GM12891 (cell line): ENCODE measurements at regions not wholly inside any gene's neighbourhood (a gene's known extent, or its start where the extent isn't known, plus 50 kb on each side); places are given as distances from the start of the nearest gene placed in this dataset.

Experiments
- DNase-seq: peaks from one replicate; pipeline ENCODE4 v3.0.0; 2011; ENCODE audit warnings: low spot score; ENCODE audit not compliant: insufficient read length
- FAIRE-seq: peaks from 2 replicates; lab custom pipeline; 2011; peaks lifted over from hg19 to GRCh38; lab: Jason Lieb, UNC
- PAX5 ChIP-seq: IDR thresholded peaks from 2 replicates; pipeline ENCODE4 v1.6.1; 2011; ENCODE audit warnings: low read length, moderate library complexity, mild to moderate bottlenecking; ENCODE audit not compliant: insufficient read depth, severe bottlenecking
- POLR2A ChIP-seq: IDR thresholded peaks from 2 replicates; pipeline ENCODE4 v1.6.1; 2011; ENCODE audit warnings: low read depth, low read length, control low read depth
- POLR2AphosphoS5 ChIP-seq: IDR thresholded peaks from 2 replicates; pipeline ENCODE4 v1.6.1; 2011; ENCODE audit warnings: low read depth, low read length, control low read depth
- POU2F2 ChIP-seq: IDR thresholded peaks from 2 replicates; pipeline ENCODE4 v1.6.1; 2011; ENCODE audit warnings: low read depth, mild to moderate bottlenecking, control low read depth, low read length, moderate library complexity
- SPI1 ChIP-seq: IDR thresholded peaks from 2 replicates; pipeline ENCODE4 v1.6.1; 2011; ENCODE audit warnings: low read depth, low read length, control low read depth
- TAF1 ChIP-seq: IDR thresholded peaks from 2 replicates; pipeline ENCODE4 v1.6.1; 2011; ENCODE audit warnings: low read depth, low read length, control low read depth

DNA sequence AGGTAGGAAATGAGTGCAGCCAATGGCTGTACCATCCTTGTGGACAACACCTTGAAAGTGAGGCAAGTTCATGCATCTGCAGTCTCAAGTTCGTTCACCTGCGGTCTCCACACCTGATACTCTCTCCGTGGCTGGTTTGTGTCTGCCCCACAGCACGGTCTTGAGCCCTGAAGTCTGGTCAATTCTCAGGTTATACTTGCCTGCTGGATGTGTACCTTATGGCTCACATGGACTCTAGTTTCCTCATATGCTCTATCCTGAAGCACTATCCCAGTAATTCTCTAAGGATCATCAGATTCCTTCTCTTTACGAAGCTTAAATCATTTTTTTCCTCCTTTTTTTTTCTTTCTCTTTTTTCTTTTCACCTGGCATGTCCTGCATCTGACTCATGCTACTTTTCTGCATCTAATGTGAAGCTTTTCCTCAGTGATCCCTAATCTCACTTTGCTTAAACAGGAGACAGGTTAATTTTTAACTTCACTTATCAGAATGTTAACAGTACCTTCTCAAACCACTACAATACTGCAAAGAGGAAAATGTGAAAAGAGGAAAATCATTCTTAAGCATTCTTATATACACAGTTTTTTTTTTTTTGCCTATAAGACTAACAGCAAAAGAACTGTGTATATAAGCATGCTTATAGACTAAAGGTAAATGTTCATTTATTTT, 511.2 kb downstream of the SOX11 start:
- TF ChIP-seq TAF1 (no peak), POLR2A (no peak), PAX5 (no peak), SPI1 (no peak), POU2F2 (no peak), POLR2AphosphoS5 (no peak)
- FAIRE-seq = no peak
- DNase-seq = no peak

DNA sequence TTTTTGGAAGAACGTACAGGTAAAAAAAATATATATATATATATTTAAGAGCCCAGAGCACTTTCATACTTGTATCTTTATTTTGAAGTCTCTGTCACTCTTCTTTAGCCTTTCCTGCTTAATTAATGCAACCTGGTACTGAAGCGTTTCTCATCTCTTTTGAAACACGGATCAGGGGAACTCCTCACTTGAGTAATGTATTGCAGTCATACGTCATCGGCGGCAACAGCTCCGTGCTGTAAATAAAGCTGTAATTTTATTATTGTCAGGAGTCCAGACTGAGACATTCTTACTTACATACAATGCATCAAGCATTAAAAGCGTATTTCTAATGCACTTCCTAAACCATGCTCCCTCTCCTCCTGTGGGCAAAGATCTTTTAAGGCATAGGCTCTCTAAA, 514.7 kb downstream of the SOX11 start:
- no peak for DNase-seq
- FAIRE-seq = no peak
- no peak for TF ChIP-seq TAF1
- no peak for TF ChIP-seq PAX5
- TF ChIP-seq POLR2AphosphoS5 = no peak
- TF ChIP-seq POU2F2 = no peak
- TF ChIP-seq POLR2A = no peak

DNA sequence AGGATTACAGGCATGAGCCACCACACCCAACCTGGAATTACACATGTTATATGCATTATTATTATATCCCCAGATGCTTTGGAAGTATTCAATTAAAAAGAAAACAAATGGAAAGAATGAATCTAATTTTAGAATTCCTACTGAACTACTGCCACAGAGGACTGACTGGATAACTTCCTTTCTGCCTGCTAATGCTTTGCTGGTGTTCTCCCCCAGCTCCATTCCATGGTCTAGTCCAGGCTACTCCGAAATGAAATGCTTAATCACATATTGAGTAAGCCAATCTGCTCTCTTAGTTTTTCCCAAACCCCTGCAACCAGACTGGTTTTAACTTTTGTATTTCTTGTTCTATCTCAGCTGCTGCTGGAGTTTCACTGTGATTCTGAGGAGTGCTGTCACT, 519.1 kb downstream of the SOX11 start:
- FAIRE-seq = no peak
- TF ChIP-seq POLR2A (no peak), POU2F2 (no peak), TAF1 (no peak), PAX5 (no peak), POLR2AphosphoS5 (no peak), SPI1 (no peak)

DNA sequence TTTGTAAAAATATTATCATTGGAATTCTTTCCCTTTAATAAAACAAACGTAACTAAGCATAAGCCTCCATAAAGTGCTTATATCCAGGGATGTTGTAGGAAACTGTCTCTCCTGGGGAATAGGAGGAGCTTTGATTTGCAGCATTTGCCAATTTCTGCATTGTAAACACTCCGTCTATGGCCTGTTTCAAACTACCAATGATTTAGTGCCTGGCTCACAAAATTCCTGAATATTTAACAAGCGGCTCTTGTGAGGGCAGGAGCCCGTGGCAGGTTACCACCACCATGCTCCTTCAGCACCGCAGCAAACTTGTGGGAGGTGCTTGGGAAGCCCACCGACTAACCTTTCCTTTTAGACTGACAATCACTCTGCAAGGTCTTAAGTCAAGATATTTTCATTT, 520.3 kb downstream of the SOX11 start:
- DNase-seq = no peak
- FAIRE-seq = no peak
- TF ChIP-seq SPI1 (no peak), POLR2A (no peak), PAX5 (no peak), TAF1 (no peak), POLR2AphosphoS5 (no peak), POU2F2 (no peak)

More for the DNA sequence above, 519.1 kb downstream of the SOX11 start:
- no peak for DNase-seq

DNA sequence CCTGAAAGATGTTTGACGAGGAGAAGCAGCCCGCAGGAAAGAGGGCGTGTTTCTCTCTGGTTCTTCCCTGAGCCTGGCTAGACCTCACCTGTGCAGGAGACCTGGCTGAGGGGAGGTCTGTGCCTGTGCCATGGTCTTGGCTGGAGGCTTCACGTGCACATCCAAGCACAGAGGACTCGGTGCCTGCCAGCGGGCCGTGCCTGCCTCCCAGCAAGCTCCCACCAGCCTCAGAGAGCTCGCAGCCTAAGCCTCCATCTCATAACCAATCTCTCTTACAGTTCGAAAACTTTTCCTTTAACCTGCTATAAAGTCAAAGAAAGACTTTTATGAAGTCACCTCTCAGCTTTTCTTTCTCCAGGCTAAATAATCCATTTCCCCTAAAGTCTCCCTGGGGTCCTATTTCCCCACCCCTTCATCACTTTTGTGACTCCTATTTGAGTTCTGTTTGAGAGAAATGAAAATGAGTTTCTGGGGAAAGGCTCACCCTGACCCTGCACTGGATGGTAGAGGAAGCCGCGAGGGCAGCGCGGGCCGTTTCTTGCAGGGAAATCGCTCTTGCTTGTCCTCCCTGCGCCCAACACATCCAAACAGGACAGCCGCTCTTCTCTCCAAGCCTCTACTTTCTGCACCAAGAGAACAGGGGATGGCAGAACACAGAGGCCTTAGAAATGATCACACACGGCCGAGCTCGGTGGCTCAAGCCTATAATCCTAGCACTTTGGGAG, 521.0 kb downstream of the SOX11 start:
- FAIRE-seq = no peak
- no peak for TF ChIP-seq PAX5
- TF ChIP-seq POLR2AphosphoS5 = no peak
- no peak for TF ChIP-seq POLR2A
- TF ChIP-seq SPI1 = no peak
- TF ChIP-seq TAF1 = no peak
- no peak for TF ChIP-seq POU2F2

GRCh38 chr2:6214471-6214870, 522.3 kb downstream of the SOX11 start:
- peak; percentile 13 for DNase-seq
- FAIRE-seq = no peak
- TF ChIP-seq SPI1 = no peak
- TF ChIP-seq POLR2A = no peak
- no peak for TF ChIP-seq POLR2AphosphoS5

More for the DNA sequence above, 521.0 kb downstream of the SOX11 start:
- no peak for DNase-seq

- DNase-seq (no peak), FAIRE-seq (peak; percentile 31)
- TF ChIP-seq SPI1 = no peak
- TF ChIP-seq POU2F2 = no peak
- no peak for TF ChIP-seq PAX5
- no peak for TF ChIP-seq POLR2AphosphoS5
- no peak for TF ChIP-seq TAF1
- no peak for TF ChIP-seq POLR2A
Observed at GRCh38 chr2:6215053-6215452, 522.9 kb downstream of the SOX11 start.

DNA sequence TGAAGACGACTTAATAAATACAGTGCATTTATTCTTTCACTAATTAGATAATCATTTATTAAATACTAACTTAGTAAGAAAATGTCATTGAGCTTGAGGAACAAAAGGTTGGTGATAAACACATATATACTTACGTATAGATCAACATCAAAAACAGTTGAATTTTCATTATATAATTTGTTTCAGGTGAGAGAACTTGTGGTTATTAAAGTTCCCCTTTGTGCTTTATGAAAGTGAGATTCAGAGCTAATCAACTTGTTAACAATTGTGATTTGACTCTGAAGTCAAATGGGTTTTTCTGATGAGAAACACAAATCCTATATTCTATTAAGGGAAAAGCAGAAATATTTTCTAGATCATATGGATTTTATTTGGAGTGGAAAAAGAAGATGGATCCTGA, 524.0 kb downstream of the SOX11 start:
- FAIRE-seq (no peak), DNase-seq (no peak)
- TF ChIP-seq SPI1 (no peak), POLR2A (no peak), POLR2AphosphoS5 (no peak), PAX5 (no peak), TAF1 (no peak), POU2F2 (no peak)

GRCh38 chr2:6218926-6219325, 526.7 kb downstream of the SOX11 start:
- FAIRE-seq = no peak
- TF ChIP-seq TAF1 (no peak), POLR2AphosphoS5 (no peak), PAX5 (no peak), POU2F2 (no peak)

GRCh38 chr2:6219906-6220305, 527.7 kb downstream of the SOX11 start:
- no peak for TF ChIP-seq PAX5
- TF ChIP-seq POU2F2 = no peak
- no peak for TF ChIP-seq POLR2AphosphoS5
- no peak for TF ChIP-seq TAF1
- TF ChIP-seq POLR2A = no peak
- TF ChIP-seq SPI1 = no peak
- FAIRE-seq = peak; percentile 26
- no peak for DNase-seq

More at GRCh38 chr2:6218926-6219325, 526.7 kb downstream of the SOX11 start:
- DNase-seq = no peak
